Muscle of back (tissue), 3 donors: ENCODE measurements at regions not wholly inside any gene's neighbourhood (a gene's known extent, or its start where the extent isn't known, plus 50 kb on each side); places are given as distances from the start of the nearest gene placed in this dataset.
"Not testable (repeated sequence)": the region's sequence is repeated elsewhere in the genome, so short reads cannot be mapped to it uniquely, and the experiment has no call there.

Experiments used
- DNase-seq, 3 donors: peaks; one replicate each; pipeline versions ENCODE4 v3.0.0 to v3.0.0-alpha.2; 2013

- DNase-seq = no peak
These were observed 601.0 kb downstream of the TMA16 start for GRCh38 chr4:164095313-164096110.

DNA sequence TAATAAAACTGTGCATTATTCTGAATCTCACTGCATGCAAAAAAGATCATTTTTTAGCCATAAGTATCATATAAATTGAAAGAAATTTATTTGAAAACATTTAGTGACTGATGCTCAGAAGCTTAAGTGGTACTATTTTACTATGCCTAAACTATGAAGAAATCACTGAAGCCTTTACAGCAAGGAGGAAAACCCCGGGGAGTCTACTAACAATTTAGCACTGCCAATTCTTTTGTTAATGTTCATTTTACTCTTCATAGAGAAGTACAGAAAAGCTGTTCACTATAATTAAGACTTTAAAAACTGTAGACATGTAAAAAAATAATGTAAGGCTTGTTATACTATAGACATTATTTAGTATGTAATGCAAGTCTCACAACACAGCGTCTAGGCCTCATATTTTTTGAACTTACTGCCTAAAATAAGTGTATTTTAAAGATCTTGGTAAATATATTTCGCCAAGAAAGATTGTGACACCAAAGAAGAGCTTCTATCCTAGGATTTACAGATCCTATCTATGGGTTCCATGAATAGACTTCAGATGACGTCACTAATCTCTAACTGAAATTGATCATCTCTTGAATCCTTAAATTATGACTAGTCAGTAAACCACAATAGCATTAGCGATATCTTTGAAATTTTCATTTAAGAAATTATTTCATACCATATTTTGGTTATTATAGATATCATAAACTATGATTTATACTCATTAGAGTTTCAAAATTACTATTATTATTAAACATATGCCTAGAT lies 602.5 kb downstream of the TMA16 start:
- DNase-seq = no peak

GRCh38 chr4:164100741-164101365 lies 606.4 kb downstream of the TMA16 start:
- not testable (repeated sequence) for DNase-seq

DNA sequence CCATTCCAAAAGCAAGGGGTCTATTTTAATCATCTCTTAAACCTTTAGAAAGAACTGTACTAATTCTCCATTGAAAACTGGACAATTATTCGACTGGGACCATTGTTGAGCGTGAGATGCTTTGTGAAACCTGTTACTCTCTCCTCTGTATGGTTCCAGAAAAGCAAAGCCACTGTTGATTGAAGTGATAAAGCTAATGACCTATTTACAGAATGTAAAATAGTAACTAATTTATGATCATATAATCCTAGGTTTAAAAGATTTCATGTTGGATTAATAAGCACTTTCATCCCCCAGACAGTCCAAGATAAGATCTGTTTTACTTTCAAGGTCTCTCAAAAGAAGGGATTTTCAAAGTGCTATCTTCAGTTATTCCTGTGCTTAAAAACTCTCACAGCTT lies 614.5 kb downstream of the TMA16 start:
- DNase-seq = no peak

GRCh38 chr4:164109503-164109902 lies 615.0 kb downstream of the TMA16 start:
- no peak for DNase-seq

DNA sequence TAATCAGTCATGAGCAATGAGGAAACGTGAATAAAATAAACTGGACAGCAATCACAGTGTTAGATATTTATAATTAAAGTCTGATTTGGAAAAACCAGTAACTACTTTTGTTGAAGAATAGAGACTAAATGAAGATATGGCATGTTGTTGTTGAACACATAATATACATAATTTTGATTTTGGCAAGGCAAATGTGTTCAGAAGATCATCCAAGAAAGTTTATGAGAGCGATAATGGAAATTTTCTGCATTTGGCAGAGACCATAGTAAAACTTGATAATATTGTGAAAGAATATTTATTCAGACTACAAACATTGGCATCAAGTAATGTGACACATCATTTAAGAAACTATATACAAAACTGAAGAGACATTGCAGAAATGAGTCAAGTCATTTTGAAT lies 620.7 kb downstream of the TMA16 start:
- DNase-seq = no peak

GRCh38 chr4:164116286-164116685 lies 621.8 kb downstream of the TMA16 start:
- DNase-seq = no peak

GRCh38 chr4:164134388-164134787 lies 619.5 kb upstream of the SMIM31 start:
- DNase-seq = no peak

DNA sequence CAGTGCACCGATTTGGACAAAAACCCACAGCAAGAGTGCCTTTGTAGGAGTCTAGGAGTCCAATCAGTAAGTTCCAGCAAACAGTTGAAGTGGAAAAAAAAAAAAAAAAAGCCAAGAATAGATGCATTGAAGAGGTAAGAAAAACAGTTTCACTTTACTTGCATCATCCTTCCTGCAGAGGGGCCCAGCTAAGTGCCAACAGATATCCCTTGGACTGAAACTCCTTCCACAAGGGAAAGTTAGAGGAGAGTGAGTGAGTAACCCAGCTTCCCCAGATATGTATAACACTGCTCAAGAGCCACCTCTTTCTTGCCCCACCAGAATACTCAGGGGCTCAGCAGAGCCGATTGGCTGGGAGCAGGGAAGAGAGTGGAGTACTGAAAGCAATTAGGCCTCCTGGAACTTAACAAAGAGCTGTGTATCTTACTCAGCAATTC lies 617.7 kb upstream of the SMIM31 start:
- DNase-seq = no peak

- DNase-seq = no peak
These were observed 615.4 kb upstream of the SMIM31 start for GRCh38 chr4:164138521-164138920.

GRCh38 chr4:164139291-164139690 lies 614.6 kb upstream of the SMIM31 start:
- DNase-seq = no peak

DNA sequence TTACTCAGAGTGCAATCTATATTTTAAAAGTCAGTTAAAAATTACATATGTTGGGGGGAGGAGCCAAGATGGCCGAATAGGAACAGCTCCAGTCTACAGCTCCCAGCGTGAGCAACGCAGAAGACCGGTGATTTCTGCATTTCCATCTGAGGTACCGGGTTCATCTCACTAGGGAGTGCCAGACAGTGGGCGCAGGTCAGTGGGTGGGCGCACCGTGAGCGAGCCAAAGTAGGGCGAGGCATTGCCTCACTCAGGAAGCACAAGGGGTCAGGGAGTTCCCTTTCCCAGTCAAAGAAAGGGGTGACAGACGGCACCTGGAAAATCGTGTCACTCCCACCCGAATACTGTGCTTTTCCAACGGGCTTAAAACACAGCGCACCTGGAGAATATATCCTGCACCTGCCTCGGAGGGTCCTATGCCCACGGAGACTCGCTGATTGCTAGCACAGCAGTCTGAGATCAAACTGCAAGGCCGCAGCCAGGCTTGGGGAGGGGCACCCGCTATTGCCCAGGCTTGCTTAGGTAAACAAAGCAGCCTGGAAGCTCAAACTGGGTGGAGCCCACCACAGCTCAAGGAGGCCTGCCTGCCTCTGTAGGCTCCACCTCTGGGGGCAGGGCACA lies 612.1 kb upstream of the SMIM31 start:
- not testable (repeated sequence) for DNase-seq

DNA sequence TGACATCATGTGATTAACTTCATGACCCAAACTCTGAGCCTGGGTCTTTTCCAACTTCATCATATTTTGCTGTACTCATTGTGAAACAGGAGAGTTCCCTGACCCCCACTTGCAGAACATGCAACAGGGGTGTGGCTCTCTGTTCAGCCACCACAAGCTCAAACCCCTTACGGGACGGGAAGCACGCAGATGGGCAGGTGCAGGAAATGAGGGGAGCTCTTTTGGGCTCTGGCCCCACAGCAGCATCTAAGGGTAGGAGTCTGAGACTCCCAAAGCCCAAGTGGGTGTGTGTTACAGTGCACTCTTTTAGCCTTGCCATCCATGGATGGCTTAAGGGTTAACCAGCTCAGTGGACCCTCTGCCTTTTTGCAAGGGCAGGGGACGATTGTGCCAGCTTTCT lies 599.5 kb upstream of the SMIM31 start:
- no peak for DNase-seq

DNA sequence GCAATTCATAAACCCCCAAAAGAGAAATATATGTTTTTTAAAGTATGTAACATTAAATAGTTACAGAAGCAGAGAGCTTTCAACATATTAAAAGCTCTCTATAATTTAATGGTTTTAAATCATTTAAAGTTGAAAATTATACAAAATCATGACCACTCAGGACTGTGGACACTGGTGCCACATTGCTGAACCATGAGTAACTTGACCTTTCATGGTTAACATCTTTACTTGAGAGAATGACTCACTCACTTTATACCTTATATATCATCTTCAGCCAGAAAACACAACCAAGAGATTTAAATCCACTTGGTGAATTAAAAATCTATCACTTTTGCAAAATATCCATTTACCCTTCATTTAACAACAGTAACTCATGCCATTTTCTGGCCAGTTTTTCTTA lies 584.3 kb upstream of the SMIM31 start:
- DNase-seq = peak in 1 of 3 donors; percentile 1

GRCh38 chr4:164177153-164177552 lies 576.8 kb upstream of the SMIM31 start:
- no peak for DNase-seq

- no peak for DNase-seq
These were observed 576.2 kb upstream of the SMIM31 start for GRCh38 chr4:164177753-164178152.

- no peak for DNase-seq
These were observed 565.7 kb upstream of the SMIM31 start for GRCh38 chr4:164188236-164188635.

- no peak for DNase-seq
These were observed 561.1 kb upstream of the SMIM31 start for GRCh38 chr4:164192844-164193243.

DNA sequence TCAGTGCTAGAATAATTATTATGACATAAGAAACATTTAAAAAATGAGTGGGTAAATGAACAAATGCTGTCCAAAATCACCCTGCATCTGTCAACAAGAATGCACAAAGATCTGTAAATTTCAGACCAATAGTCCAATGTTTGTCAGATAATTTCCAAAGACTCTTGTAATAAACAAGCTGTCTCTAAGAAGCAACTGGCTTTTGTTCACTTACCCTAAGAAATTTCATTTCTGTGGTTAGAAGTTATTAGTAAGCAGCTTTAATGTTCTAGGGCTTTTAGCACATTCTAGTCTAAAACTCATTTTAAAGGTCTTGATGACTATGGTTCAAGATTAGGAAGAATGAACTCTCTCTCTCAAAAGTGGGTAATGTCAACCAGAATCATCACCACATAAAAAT lies 560.3 kb upstream of the SMIM31 start:
- no peak for DNase-seq

- no peak for DNase-seq
These were observed 556.4 kb upstream of the SMIM31 start for GRCh38 chr4:164197556-164197955.

DNA sequence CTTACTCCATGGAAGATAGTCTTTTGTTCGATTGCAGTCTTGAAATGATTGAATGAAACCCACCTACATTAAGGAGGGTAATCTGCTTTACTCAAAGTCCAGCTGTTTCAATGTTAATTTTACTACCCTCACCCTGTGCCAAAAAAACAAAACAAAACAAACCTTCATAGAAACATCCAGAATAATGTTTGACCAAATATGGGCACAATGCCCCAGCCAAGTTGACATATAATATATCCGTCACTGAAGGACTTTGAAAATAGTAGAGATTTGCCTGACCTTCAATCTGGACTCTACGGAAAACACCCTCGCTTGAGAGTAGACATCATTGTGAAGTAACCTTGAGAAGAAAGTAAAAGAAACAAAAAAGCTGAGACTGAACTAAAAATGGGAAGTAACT lies 550.5 kb upstream of the SMIM31 start:
- no peak for DNase-seq

DNA sequence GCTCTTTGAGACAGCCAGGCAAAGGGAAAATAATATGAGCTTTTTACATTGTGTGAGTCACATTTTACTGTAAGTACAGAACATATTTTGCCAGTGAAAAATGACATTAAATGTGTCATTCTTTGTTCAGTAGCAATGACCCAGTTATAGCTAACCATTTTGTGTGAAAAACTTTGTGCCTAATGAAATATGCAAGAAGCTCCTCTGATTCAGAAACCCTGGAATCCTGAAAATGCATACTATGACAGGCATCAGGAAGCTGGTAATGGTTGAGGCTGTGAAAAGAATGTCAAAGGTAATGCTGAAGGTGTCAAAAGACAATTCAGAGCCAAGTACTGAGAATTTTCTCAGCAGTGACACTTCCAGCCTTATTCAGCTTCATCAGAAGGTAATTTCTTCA lies 549.5 kb upstream of the SMIM31 start:
- peak in 1 of 3 donors; percentile 70 for DNase-seq
